ENCODE measurements at regions not wholly inside any gene's neighbourhood (a gene's known extent, or its start where the extent isn't known, plus 50 kb on each side); places are given as distances from the start of the nearest gene placed in this dataset.
A peak's percentile ranks its signal among the peaks of the same experiment; 100 is the strongest.

DNA sequence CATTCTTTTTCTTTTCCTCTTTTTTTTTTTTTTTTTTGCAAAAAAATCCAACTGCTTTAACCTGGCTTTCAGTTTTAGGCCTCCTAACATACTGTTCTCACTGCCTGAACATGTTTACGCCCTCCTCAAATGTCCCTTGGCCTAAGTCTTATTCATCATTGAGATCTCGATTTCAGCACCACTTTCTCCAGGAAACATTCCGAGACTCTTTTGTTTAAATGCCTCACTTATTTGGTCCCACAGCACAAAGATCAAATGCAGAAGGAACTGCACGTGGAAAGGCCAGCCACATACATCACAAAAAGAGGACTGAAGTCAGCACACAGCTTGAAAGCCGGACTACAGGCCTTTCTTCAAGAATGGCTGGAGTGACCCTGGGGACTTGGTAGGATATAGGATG lies 79.2 kb upstream of the POMP start:
- no peak overlapping the region for H2BK12ac ChIP-seq (ENCODE audit: low read depth, low read length)
- no peak overlapping the region for H4K5ac ChIP-seq (ENCODE audit: insufficient read length, low read depth, low read length)
- H3K27me3 ChIP-seq (replicated peaks in 1 of 4; ENCODE audit: control insufficient read depth in 3 of 4, extremely low read depth in 1 of 4, insufficient read depth in 3 of 4, low read length in 3 of 4), result no peaks in the 10 kb centered on the region; a peak in 2 of 7 replicates
- DNase-seq (ENCODE audit: low read depth in 1 of 2, low spot score in 2 of 2), result no peak
- no peak overlapping the region for H4K91ac ChIP-seq (replicated peaks; ENCODE audit: insufficient read length, low read length)
- H3K4ac ChIP-seq (replicated peaks; ENCODE audit: insufficient read length, low read depth, low read length), result no peak overlapping the region
- peak overlapping the region; percentile 28; the same call in 1 of the 2 replicates for H2BK20ac ChIP-seq (ENCODE audit: low read length)
- H3K23ac ChIP-seq (ENCODE audit: insufficient read length), result no peak overlapping the region
- H3K18ac ChIP-seq (ENCODE audit: extremely low read depth, low read length), result no peak overlapping the region
- WGBS, 2 experiments (ENCODE audit: extremely low coverage in 1 of 2, insufficient coverage in 1 of 2, insufficient read length in 1 of 2, insufficient replicate concordance in 2 of 2, low coverage in 1 of 2, low lambda C conversion rate in 2 of 2, missing lambda C conversion rate in 1 of 2), result 83% methylated on average over 5 of the region's 5 CpGs; no CpG with 5 or more reads in 1 of the 2 experiments
- no peaks in the 10 kb centered on the region for H3K36me3 ChIP-seq (ENCODE audit: control insufficient read depth in 2 of 4, insufficient read depth in 4 of 4, low read length in 3 of 4)
- no peaks in the 10 kb centered on the region for H3K79me2 ChIP-seq (ENCODE audit: control insufficient read depth in 1 of 2, insufficient read depth in 2 of 2, low read length in 2 of 2)
- no peak for TF ChIP-seq NRF1 (IDR thresholded peaks at IDR 0.05; ENCODE audit: low read depth, low read length)
- TF ChIP-seq, protein P1, sequence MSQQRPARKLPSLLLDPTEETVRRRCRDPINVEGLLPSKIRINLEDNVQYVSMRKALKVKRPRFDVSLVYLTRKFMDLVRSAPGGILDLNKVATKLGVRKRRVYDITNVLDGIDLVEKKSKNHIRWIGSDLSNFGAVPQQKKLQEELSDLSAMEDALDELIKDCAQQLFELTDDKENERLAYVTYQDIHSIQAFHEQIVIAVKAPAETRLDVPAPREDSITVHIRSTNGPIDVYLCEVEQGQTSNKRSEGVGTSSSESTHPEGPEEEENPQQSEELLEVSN (IDR thresholded peaks at IDR 0.05), result 0 out of 2 replicates have a peak, but pooled peaks have one; percentile 3
- peaks cover 0 to 6% (median 5%) of the 10 kb centered on the region in 4 experiments; a peak in 5 of 7 replicates for H3K4me1 ChIP-seq (replicated peaks in 1 of 4; ENCODE audit: control insufficient read depth in 3 of 4, insufficient read depth in 4 of 4, low read length in 3 of 4)
- H3K4me2 ChIP-seq (ENCODE audit: insufficient read depth in 1 of 2, low read depth in 2 of 2, low read length in 2 of 2), result no peak overlapping the region
- no peaks in the 10 kb centered on the region for H4K20me1 ChIP-seq (replicated peaks in 1 of 2; ENCODE audit: control insufficient read depth in 1 of 2, insufficient read depth in 2 of 2, low read length in 2 of 2)
- H3K27ac ChIP-seq (ENCODE audit: low read depth, low read length), result no peak overlapping the region
- H2AFZ ChIP-seq (ENCODE audit: low read length), result no peak overlapping the region
- no peaks in the 10 kb centered on the region for H3K23me2 ChIP-seq (ENCODE audit: low read depth, low read length)
- H3K9ac ChIP-seq (replicated peaks in 1 of 4; ENCODE audit: extremely low read depth in 1 of 4, low read depth in 3 of 4, low read length in 3 of 4), result no peak overlapping the region
- H3K4me3 ChIP-seq (ENCODE audit: extremely low read depth in 1 of 4, insufficient read depth in 2 of 4, low read depth in 3 of 4, low read length in 4 of 4), result no peak overlapping the region
- no peak overlapping the region for H2AK5ac ChIP-seq (ENCODE audit: low read depth, low read length)
- H3K79me1 ChIP-seq (ENCODE audit: low read depth, low read length), result no peaks in the 10 kb centered on the region
- no peak overlapping the region for H2BK120ac ChIP-seq (replicated peaks; ENCODE audit: low read depth, low read length)
- ChIA-PET CTCF (ENCODE audit: partially characterized antibody) (no interaction called here), POLR2A (ENCODE audit: partially characterized antibody) (no interaction called here)
- H4K8ac ChIP-seq (ENCODE audit: extremely low read depth, insufficient read depth, low read length), result no peak overlapping the region
- H3K9me3 ChIP-seq (ENCODE audit: insufficient read depth in 2 of 2, low read depth in 1 of 2, low read length in 1 of 2), result no peaks in the 10 kb centered on the region
- no peak overlapping the region for H2BK15ac ChIP-seq (ENCODE audit: low read length)
- H2BK5ac ChIP-seq (ENCODE audit: low read depth, low read length), result 0 out of 2 replicates have a peak overlapping the region, but pooled peaks have one; percentile 32
- FAIRE-seq, result peak; percentile 58
- no peak overlapping the region for H3K56ac ChIP-seq (replicated peaks; ENCODE audit: insufficient read length, low read depth, low read length)
- H3K14ac ChIP-seq (ENCODE audit: insufficient read length), result no peak overlapping the region
